ENCODE measurements at regions not wholly inside any gene's neighbourhood (a gene's known extent, or its start where the extent isn't known, plus 50 kb on each side); places are given as distances from the start of the nearest gene placed in this dataset.

DNA sequence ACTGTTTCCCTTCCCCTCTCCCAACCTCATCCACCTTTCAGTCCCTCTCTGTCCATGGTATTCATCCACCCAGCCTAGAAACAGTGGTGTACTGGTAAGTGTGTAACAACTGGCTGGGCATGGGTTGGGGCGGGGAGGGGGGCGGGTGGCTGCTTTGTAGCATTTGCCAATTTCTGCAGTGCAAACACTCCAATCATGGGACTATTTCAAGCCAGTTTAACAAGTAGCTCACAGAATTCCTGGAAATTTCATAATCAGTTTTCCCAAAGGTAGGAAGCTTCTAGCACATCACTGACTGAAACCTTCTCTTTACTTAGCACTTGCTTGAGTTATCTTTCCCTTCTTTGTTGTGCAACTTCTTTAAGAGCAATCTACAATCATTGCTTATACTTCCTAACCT, 100.8 kb upstream of the WASF3 start:
- no peak overlapping the region for H3K27ac Mint-ChIP-seq
- H3K9me3 Mint-ChIP-seq = no peaks in the 10 kb centered on the region
- TF ChIP-seq, protein P1, sequence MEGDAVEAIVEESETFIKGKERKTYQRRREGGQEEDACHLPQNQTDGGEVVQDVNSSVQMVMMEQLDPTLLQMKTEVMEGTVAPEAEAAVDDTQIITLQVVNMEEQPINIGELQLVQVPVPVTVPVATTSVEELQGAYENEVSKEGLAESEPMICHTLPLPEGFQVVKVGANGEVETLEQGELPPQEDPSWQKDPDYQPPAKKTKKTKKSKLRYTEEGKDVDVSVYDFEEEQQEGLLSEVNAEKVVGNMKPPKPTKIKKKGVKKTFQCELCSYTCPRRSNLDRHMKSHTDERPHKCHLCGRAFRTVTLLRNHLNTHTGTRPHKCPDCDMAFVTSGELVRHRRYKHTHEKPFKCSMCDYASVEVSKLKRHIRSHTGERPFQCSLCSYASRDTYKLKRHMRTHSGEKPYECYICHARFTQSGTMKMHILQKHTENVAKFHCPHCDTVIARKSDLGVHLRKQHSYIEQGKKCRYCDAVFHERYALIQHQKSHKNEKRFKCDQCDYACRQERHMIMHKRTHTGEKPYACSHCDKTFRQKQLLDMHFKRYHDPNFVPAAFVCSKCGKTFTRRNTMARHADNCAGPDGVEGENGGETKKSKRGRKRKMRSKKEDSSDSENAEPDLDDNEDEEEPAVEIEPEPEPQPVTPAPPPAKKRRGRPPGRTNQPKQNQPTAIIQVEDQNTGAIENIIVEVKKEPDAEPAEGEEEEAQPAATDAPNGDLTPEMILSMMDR (IDR thresholded peaks at IDR 0.05; ENCODE audit: unreplicated experiment in 3 of 3) = no peak
- H3K4me3 Mint-ChIP-seq = no peak overlapping the region
- peaks cover 20% of the 10 kb centered on the region for H3K4me1 Mint-ChIP-seq
- H3K27me3 Mint-ChIP-seq (ENCODE audit: low read depth) = peaks cover 5% of the 10 kb centered on the region
- H3K36me3 Mint-ChIP-seq (ENCODE audit: low read depth) = no peaks in the 10 kb centered on the region

DNA sequence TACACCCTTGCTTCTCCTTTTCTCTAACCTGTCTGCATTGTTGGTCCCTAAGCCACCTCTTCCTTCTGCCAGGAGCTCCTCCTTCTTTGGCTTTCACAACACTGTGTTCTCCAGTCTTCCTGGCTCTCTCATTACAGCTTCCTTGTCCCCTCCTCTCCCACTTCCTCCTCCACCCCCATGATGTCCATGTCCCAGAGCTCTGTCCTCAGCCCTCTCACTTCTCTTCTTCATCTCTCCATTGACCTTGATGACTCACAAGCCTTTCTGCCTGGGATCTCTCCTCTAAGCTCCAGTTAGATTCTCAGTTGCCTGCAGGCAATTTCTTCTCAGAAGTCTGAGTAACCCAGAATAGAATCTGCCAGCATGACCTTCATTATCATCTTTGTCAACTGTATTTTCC, 100.3 kb upstream of the WASF3 start:
- Mint-ChIP-seq H3K4me3 (no peak overlapping the region), H3K27me3 (ENCODE audit: low read depth) (peaks cover 8% of the 10 kb centered on the region), H3K4me1 (peaks cover 20% of the 10 kb centered on the region), H3K36me3 (ENCODE audit: low read depth) (no peaks in the 10 kb centered on the region), H3K27ac (no peak overlapping the region), H3K9me3 (no peaks in the 10 kb centered on the region)
- TF ChIP-seq, protein P1 (IDR thresholded peaks at IDR 0.05; ENCODE audit: unreplicated experiment in 3 of 3) = no peak

DNA sequence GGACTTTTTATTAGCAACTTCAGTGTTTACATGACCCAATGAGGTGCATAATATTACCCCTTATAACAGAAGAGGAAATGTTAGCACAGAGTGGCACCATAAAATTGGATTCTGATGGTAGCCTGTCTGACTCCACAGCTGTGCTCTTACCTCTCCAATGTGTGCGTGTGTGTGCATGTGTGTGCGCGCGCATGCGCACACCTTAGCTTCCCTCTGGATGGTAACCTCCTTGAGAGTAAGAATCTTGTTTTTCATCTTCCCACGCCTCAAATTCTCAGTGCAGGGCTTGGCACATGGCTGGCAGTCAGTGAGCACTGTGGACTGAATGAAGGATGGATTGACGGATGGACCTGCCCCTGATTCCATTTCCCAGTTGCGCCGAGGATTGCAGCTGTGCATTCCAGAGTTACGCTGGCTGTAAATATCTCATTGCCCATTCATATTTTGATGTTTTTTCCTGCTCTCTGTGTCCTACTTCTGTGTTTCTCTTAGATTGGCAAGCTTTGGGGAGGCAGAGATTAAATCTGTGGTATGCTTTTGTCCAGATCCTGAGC, 99.2 kb upstream of the WASF3 start:
- TF ChIP-seq, protein P1 (IDR thresholded peaks at IDR 0.05; ENCODE audit: unreplicated experiment in 3 of 3) = no peak
- H3K4me1 Mint-ChIP-seq = peaks cover 20% of the 10 kb centered on the region
- peaks cover 8% of the 10 kb centered on the region for H3K27me3 Mint-ChIP-seq (ENCODE audit: low read depth)
- no peaks in the 10 kb centered on the region for H3K36me3 Mint-ChIP-seq (ENCODE audit: low read depth)
- no peaks in the 10 kb centered on the region for H3K9me3 Mint-ChIP-seq
- H3K27ac Mint-ChIP-seq = peak overlapping the region in 1 of 3 experiments; percentile 59
- no peak overlapping the region for H3K4me3 Mint-ChIP-seq

DNA sequence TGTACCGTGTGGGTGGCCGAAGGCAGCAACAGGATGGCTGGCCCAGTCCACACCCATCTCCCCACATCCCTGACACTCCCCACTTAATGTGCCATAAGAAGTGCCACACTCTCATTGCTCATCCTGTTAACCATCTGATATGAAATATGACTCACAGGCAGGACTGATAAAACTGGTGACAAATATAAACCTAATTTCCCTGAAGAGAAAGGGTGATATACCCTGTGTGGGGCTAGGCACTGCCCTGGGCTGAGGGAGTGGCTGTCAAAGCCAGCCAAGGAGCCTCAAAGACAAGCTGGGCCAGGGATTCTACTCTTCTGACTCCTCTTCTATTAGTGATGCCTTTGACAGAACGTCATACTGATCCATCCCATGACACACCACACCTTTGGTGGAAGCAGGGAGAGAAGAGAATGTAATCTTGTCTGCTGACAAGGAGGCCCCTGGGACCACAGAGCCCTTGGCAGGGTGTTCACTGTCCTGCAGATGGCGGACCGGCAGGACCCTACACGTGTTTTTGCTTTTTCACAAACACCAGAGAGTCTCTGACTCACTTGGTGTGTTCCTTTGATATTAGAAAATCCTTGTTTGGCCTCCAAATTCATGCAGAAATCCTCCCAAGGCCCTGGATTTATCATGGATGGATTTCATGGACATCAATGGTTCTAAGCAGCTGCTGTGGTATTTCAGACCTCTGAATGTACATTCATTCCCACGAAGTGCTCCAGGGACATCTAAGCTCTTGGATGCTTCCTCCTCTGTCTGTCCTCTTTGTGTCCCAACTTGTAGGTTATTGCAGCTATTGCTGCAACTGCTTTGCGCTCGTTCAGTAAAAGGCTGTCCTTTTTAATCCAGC, 98.0 kb upstream of the WASF3 start:
- peak overlapping the region in 2 of 3 experiments; percentile 19 to 59 for H3K27ac Mint-ChIP-seq
- H3K4me1 Mint-ChIP-seq = peaks cover 20% of the 10 kb centered on the region
- H3K36me3 Mint-ChIP-seq (ENCODE audit: low read depth) = no peaks in the 10 kb centered on the region
- H3K27me3 Mint-ChIP-seq (ENCODE audit: low read depth) = peaks cover 8% of the 10 kb centered on the region
- H3K9me3 Mint-ChIP-seq = no peaks in the 10 kb centered on the region
- TF ChIP-seq, protein P1 (IDR thresholded peaks at IDR 0.05; ENCODE audit: unreplicated experiment in 3 of 3) = no peak
- no peak overlapping the region for H3K4me3 Mint-ChIP-seq

DNA sequence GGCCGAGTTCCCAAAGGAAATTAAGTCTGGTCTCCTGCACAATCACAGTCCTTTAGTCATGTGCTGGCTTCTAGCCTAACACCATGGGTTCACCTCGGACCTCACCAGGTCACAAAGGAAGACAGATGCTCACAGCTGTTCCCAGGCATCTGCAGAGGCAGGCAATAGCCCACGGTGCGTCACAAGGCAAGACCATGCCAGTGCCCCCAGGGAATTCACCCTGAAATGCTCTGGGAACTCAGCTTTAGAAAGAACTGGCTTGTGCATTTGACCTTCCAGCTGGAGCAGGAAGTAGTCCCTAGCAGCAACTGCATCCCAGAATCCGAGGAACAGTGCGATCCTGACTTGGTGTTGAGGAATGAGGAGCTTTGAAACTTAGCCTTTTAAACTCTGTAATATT, 96.8 kb upstream of the WASF3 start:
- TF ChIP-seq, protein P1 (IDR thresholded peaks at IDR 0.05; ENCODE audit: unreplicated experiment in 3 of 3) = no peak
- H3K36me3 Mint-ChIP-seq (ENCODE audit: low read depth) = no peaks in the 10 kb centered on the region

More for the DNA sequence above, 96.8 kb upstream of the WASF3 start:
- no peaks in the 10 kb centered on the region for H3K9me3 Mint-ChIP-seq
- H3K4me3 Mint-ChIP-seq = no peak overlapping the region
- no peak overlapping the region for H3K27ac Mint-ChIP-seq
- H3K4me1 Mint-ChIP-seq = peaks cover 20% of the 10 kb centered on the region
- H3K27me3 Mint-ChIP-seq (ENCODE audit: low read depth) = peaks cover 8% of the 10 kb centered on the region

All from nephron (organoid).